Hematopoietic multipotent progenitor cell treated with erythropoietin and hydrocortisone succinate and interleukin-3 and kit ligand, for 4 days (in vitro differentiated cells): ENCODE measurements at regions not wholly inside any gene's neighbourhood (a gene's known extent, or its start where the extent isn't known, plus 50 kb on each side); places are given as distances from the start of the nearest gene placed in this dataset.
A peak's percentile ranks its signal among the peaks of the same experiment; 100 is the strongest.

ENCODE experiments used
- DNase-seq: peaks from one replicate; pipeline ENCODE4 v3.0.0-alpha.2; 2015

DNA sequence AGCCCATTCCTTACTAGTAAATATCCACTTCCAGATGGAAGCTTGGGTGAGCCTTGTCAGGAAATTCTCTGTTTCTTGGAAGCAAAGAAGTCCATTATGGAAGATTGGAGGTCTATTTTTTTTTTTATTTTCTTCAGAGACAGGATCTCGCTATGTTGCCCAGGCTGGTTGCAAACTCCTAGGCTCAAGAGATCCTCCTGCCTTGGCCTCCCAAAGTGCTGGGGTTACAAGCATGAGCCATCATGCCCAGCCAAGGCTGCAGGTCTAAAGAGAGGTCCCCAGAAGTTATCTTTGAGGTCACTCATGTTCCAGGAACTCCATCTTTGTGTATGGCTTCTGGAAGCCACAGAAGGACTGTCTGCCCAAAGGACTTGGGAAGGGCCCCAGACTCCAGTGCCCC is 255.3 kb downstream of the LY86 start:
- no peak for DNase-seq

DNA sequence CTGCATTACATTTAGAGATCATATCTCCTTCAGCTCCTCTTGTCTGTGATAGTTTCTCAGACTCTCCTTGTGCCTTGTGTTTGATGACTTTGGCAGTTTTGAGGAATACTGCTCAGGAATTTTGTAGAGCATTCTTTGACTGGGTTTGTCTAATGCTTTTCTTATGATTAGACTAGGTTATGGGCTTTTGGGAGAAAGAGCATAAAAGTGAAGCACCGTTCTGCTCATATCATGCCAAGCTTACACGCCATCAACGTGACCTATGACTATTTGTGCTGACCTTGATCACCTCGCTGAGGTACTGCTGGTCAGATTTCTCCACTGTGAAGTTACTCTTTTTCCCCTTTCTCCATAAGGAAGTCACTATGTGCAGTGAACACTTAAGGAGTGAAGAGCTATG is 256.0 kb downstream of the LY86 start:
- no peak for DNase-seq

DNA sequence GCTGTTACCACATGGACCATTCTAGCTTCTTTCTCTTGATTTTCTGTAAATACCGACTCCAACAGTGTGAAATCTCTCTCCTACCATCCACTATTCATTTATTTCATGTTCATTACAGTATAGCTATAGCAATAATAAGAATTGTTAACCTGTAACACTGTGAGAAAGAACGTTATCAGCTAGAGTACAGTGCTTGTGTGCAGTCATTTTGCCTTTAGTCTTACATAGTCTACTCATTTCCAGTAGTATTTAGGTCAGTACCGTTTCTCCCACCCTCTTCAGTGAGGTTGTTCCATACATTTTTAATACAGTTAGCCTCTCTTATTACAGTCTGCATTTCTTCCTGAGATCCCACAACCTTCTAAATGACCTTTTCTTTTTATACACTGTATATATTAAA is 257.1 kb downstream of the LY86 start:
- no peak for DNase-seq

DNA sequence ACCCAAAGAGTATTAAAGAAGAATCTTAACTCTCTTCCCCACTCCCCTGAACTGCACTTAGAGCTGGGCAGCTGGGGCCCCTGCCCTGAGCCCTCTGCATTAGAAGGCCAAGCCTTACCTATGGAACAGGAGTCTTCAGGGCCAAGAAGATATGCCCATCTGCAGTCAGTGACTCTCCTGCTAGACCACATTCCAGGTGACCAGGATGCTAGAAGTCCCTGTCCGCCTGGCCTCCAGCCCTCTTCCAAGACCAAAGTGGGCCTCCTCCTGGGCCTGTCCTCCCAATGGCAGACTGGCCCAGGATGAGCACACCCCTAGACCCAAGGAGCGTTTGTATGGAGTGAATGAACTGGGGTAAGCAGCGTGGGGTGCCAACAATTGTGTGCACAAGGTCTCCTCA is 259.1 kb downstream of the LY86 start:
- DNase-seq, result no peak

DNA sequence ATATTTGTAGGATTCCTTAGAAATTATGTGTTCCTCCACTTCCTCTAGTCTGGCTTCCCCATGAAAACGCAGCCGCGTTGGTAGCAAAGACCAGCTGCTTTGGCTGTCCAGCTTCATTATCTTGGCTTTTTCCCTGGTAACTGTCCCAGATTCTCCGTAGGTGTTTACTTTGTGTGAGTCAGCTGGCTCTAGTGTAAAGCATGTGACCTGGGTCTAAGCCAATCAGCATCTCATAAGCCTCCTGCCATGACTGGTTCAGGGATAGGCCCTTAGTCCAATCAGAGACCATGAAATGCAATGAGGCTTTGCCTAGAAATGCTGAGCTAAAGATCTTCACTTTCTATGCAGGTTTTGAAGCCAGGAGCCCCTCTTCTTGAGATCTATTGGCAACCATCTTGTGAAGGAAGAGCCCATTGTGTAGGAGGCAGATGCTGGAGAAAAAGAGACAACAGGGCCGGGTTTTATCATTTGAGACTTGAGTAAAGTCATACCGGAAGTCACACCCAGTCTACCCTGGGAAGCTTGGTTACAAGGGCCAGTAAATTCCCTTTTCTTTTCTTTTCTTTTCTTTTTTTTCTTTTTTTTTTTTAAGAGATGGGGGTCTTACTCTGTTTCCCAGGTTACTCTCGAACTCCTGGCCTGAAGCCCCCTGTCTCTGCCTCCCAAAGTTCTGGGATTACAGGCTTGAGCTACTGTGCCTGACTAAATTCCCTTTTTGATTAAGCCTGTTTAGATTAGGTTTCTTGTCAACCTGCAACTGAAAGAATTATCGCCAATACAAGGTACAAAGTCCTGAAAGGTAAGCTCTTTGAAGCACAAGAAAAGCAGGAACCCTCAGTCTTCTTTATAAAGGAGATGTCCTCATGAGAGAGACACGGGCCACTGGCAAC is 256.5 kb upstream of the RREB1 start:
- no peak for DNase-seq

DNA sequence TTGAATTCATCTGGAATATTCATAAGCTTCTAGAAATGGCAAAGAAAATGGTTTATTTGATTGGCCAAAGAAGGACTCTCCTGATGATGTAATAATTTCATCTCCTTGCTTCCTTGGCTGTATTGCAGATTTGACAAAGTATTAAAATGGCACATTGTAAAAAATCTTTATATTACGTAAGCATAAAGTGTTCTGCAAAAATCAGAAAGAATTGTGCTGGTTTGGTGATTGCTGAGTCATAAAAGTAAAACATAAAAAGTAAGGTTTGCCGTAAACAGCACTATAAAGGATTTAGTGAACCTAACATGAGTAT is 255.9 kb upstream of the RREB1 start:
- DNase-seq, result no peak

DNA sequence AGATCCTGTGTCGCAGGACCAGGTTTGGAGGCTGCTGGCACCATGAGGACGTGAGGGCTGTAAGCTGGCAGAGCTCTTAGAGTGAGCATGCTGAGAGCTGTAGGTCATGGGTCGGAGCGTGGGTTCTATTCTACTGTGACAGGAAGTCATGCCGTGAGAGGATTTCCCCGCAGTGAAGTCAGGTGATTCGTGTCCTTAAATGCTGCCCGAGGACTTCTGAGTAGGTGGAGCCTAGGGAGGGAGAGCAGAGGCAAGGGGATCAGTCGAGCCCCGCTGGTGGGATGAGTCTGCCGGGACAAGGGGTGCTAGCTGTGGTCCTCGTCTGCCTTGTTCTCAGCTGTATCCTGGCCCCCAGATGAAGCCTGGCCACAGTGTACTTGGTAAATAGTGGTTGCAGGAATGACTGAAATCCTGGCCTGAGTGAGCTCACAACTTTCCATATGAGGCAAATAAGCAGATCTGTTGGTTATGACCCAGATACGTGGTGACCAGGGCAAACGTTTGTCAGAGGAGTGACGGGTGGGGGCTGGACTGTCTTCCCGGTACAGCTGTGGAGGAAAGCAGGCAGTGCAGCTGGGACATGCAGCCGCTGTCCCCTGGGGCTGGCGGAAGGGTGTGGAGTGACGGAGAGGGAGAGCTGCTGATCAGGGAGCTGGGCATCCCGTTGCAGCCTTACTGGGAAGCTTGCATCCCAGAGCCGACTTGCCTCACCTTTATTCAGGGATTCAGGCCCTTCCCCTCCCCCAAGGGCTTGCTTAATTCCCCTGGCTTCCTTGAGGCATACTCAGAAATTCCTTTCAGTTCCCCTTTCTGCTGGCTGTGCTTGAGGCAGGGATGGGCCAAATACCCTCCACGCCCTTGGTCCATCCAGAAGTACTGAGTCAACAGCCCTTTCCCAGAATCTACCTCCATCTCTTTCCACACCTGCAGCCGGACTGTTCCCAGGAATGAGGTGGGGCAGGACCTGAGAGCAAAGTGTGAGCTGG is 250.9 kb upstream of the RREB1 start:
- peak; percentile 68 for DNase-seq

DNA sequence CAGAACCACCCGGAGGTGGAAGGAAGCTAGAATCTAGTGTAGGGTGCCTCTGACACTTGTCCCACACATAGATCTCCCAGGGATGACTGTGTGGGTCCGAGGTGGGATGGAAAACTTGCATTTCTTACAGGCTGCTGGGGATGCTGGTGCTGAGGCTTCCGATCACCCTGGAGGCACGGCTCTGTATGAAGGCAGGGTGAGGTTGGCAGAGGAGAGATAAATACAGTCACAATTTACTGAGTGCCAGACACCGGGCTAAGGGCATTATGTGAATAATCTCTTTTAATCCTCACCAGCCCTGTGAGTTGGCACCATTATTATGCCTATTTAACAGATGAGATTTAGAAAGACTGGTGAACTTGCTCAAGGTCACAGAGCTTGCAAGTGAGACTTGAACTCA is 250.2 kb upstream of the RREB1 start:
- no peak for DNase-seq

DNA sequence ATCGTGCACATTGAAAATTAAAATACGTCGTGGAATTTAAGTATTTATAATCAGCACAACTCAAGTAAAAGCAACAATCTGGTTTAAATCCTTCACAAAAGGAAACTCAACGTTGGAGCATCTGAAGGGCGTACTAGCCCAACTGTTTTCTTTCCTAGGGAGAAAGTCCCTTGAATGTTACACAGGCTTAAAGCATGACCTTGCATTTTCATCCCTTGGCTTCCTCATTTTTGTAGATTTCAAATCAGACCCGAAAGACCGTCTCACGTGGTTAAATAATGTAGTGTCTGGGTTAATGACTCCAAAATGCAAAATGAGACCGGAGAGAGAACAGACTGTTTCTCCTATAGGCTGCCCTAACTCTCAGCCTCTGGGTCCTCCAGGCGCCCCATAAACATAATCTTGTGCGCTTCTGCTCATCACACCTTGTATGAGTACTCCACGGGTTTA is 249.2 kb upstream of the RREB1 start:
- peak; percentile 91 for DNase-seq

DNA sequence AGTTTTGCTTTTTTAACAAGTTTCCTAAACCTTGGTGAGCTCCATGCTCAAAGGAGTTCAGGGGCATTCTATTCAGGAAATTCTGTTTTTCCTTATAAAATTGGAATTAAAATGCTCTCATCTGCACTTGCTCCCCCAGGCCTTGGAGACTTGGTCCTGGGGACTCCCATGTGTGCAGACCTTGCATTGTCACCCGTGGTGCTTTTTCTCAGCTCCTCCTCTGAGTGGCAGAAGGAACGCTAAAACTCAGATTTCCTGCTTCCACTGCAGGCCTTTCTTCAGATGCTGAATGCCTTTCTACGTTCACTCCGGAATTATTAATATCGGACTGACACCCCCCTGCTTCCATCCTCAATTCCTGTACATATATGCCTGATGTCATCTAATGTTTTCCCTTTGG is 248.7 kb upstream of the RREB1 start:
- peak; percentile 29 for DNase-seq

DNA sequence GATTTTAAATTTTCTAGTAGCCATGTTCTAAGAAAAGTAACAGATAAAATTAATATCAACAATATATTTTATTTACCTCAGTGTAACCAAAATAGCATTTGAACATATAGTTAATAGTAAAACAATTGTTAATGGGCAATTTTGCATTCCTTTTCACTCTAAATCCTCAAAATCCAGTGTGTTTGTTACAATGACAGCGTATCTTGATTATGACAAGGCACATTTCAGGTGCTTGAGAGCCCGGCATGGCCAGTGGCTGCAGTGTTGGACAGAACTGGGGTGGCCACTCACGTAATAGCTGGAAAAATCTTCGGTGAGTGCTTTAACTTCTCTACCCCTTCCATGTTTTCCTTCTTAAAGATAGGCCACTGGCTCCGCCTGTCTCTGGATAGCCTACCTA is 248.0 kb upstream of the RREB1 start:
- no peak for DNase-seq

DNA sequence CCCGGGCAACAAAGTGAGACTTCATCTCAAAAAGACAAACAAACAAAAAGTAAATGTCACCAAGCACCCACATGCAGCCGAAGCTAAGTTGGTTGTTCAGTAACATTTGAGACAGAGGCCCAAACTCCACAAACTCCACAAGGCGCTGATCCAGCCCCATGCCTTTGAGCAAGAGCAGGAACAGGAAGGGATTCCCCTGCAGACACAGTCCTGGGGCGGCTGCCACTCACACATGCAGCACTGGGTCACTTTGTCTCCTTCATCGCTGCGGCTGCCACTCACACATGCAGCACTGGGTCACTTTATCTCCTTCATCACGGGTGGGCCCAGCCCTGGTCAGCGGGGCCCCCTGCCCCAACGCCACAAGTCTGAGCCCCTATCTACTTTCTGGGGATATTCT is 246.9 kb upstream of the RREB1 start:
- no peak for DNase-seq

DNA sequence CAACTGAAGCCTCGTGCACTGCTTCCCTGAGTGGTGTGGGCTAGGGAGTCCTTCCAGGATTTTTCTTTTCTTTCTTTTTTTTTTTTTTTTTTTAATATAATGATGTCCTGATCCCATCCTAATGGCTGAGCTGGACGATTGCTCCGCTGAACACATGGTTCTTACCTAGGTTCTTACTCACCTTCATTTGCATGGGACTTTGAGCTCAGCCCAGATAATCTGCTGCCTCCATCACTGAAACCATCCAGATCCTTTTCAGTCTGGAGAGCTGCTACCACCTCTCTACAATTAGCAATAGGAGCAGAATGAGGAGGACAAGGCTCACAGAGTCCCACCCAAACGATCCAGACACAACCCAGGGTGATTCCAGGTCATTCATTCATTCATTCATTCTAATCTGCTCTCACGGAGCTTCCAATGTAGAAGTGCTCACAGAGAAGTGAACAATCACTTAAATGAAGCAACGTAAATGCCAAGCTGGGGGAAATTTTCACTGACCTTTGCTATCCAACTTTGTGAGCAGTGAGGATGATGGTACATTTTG is 246.3 kb upstream of the RREB1 start:
- no peak for DNase-seq

DNA sequence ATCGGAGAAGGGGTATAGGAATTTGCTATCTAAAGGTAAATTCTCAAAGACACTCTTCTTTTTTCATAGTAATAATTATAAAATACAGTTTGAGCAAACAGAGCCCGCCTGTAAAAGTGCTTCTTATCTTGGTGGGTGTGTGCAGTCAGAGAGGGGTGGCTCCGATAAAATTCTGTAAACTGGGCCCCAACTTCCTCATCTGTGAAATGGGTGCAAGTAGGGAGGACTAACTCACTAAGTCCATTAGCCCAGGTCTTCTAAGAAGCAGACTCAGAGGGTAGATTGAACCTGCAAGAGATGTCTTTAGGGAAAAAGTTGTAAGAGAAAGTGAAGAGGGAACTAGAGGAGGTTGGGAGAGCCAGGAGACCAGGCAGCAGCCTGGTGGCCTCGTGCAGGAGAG is 245.8 kb upstream of the RREB1 start:
- DNase-seq, result peak; percentile 44

DNA sequence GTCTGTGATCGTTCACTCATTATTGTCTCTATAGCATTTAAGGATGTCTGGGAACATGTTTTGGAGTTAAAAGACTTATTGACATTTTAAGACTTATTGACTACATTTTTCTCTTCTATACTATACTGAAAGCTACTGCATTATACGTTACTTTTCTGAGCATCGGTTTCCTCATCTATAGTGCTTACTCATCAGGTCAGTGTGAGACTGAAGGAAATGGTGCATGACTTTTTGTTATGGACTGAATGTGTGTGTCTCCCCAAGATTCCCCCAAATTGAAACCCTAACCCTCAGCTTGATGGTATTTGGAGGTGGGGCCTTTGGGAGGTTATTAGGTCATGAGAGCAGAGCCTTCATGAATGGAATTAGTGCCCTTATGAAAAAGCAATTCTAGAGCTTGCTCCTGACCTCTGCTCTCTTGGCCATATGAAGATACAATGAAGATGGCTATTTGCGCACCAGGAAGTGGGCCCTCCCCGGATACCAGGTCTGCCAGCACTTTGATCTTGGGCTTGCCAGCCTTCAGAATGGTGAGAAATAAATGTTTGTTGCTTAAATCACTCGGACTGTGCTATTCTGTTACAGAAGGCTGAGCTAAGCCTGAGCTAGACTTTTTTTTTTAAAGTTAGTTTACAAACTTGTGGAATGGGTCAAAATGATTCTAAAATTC is 243.7 kb upstream of the RREB1 start:
- DNase-seq, result no peak

DNA sequence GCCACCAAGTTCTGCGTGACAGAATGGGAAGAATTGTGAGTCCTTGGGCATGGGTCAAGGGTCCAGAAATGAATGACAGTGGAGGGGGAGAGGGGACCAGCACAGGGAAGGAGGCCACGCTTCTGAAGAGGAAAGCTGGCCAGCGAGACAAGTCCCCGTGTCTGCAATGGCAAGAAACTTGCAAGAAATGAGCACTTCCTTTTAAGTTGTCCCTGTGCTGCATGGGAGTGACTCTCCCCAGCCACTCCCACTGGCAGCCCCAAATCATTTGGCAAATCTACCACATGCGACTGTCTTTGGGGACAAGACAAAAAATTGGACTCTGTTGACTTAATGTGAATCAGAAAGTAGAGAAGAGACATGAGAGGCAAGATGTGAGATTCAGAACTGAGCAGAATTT is 242.2 kb upstream of the RREB1 start:
- DNase-seq, result peak; percentile 85

DNA sequence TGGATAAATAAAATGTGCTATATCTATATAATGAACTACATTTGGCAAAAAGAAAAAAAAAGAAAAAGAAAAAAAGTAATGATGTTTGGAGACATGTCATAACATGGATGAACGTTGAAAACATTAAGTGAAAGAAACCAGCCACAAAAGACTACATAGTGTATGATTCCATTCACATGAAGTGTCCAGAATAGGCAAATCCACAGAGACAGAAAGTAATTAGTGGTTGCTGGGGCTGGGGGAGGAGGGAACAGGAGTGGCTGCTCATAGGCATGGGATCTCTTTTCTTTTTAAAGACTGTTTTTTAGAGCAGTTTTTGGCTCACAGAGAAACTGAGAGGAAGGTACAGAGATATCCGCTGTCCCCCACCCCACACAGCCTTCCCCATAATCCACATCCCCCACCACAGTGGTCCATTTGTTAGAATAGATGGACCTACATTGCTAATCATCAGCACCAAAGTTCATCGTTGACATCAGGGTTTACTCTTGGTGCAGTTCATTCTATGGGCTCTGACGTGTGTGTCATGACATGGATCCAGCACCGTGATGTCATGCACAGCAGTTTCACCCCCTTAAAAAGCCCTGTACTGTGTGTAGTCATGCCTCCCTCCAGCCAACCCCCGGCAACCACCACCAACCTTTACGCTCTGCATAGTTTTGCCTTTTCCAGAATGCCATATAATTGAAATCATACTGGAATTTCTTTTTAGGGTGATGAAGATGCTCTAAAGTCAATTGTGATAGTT is 240.9 kb upstream of the RREB1 start:
- no peak for DNase-seq

DNA sequence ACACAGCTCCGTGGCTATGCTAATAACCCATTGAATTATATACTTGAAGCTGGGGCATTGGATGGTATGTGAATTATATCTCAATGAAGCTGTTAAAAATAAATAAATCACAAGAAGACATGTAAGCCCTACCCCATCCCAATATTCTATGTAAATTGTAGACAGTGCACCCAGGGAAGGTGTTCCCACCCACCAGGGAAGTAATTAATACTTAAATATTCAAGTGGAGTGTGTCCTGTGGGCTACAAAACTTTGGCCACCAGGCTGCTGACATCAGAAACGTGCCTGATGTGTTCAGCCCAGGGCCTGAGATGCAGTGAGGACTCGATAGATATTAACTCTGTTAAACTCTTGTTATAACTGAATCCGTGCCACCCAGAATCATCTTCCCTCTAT is 240.4 kb upstream of the RREB1 start:
- DNase-seq, result no peak

DNA sequence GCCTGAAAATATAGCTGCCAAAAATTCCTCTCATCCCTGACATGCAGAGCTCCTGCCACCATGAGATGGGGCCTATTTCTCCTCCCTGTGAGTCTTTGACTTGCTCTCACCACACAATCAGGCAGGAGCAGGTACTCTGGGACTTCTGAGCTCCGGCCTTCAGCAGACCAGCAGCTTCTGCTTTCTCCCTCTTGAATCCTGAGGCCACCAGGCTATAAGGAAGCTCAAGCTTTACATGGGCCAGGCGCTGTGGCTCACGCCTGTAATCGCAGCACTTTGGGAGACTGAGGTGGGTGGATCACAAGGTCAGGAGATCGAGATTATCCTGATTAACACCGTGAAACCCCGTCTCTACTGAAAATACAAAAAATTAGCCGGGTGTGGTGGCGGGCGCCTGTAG is 238.7 kb upstream of the RREB1 start:
- DNase-seq, result no peak

DNA sequence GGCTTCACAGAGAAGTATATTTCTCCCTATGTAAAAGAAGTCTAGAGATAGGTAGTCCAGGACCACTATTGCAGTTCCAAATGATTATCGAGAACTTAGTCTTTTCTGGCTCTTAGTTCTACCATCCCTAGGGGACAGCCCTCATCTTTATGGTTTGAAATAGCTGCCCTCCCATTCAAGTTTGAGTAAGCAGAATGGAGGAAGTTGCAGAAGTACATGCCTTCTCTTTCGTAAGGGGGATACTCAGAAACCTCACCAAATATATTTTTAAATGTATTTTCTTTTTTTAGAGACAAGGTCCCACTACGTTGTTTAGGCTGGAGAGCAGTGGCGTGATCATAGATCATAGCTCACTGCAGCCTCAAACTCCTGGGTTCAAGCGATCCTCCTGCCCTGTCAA is 236.8 kb upstream of the RREB1 start:
- peak; percentile 48 for DNase-seq

DNA sequence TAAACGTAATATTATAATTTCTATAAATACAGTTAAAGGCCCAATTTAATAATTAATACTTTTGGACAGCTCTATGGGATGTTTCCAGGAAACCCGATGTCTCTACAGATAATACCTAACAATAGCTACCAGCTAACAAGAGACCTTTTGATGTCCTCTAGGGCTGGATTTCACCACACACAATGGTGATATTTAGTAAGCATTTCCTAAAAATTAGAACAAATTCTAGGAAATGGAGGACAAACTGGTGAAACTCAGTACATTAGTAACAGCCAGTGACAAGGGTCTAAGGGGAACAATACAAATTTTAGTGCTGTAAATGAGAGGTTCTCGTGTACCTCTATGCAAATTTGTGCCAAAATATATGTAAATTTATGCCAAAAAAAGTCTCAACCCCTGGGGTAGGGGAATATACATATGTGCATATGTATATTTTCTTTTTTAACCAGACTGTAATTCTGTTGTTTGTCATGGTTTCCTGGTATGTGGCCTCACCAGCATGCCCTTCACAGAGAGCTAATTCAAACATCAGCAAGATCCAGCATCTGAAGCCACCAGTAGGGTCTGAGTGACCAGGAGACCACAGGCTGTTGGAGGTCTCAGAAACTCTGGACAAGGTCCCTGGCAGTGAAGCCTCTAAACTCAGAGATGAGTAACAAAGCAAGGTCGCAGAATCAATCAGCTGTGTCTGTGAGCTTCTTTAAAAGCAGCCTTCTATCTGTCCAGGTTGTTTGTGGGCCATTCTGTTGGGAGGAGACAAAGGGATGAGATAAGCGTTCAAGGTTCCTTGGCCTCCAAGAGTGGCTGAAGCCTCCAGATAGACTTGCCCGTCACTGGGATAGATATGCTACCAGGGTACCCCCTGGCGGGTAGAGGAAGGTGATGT is 235.1 kb upstream of the RREB1 start:
- peak; percentile 68 for DNase-seq
